GM12878 (cell line): ENCODE measurements at regions not wholly inside any gene's neighbourhood (a gene's known extent, or its start where the extent isn't known, plus 50 kb on each side); places are given as distances from the start of the nearest gene placed in this dataset.

Source experiments
- ATAC-seq: fragments of 200-7000 bp; cut with Tn5 transposase; 3 replicates; pipeline ENCODE4 v1.9.1; 2020; ENCODE audit warnings: mild to moderate bottlenecking, moderate library complexity
- BruUV-seq: library from RNA; stranded (reverse); fragments of 400-500 nt; replicated peaks from 2 replicates; lab custom pipeline; 2021; lab: Mats Ljungman, UMichigan
- CTCF ChIA-PET: fragments of 300-600 bp; sonication (Branson Sonifier 250); formaldehyde crosslinking; extraction: SDS; loops from one replicate; lab custom pipeline; 2021; ENCODE audit warnings: inconsistent platforms; lab: Yijun Ruan, JAX
- POLR2A ChIA-PET: fragments of 350-600 bp; formaldehyde crosslinking; extraction: SDS; loops from one replicate; lab custom pipeline; 2021; ENCODE audit warnings: inconsistent platforms; lab: Charles Lee
- RAD21 ChIA-PET: fragments of 300-600 bp; sonication (Branson Sonifier 250); formaldehyde crosslinking; loops from one replicate; lab custom pipeline; 2023; ENCODE audit warnings: antibody characterized with exemption; ENCODE audit not compliant: unreplicated experiment; lab: Charles Lee
- SMC1A ChIA-PET: fragments of 300-600 bp; sonication (Branson Sonifier 250); formaldehyde crosslinking; loops from one replicate; lab custom pipeline; 2023; ENCODE audit not compliant: unreplicated experiment, uncharacterized antibody; lab: Charles Lee
- DNase-seq: peaks from one replicate; pipeline ENCODE4 v3.0.0-alpha.2; 2011; ENCODE audit warnings: low read depth, low spot score
- FAIRE-seq: peaks from 3 replicates; lab custom pipeline; 2011; peaks lifted over from hg19 to GRCh38; lab: Jason Lieb, UNC
- H2AFZ ChIP-seq: 2 replicates; pipeline ENCODE4 v1.6.0; 2011; ENCODE audit warnings: low read depth, low read length, control low read depth; ENCODE audit not compliant: control insufficient read depth
- H3K27ac ChIP-seq: 2 replicates; pipeline ENCODE4 v1.5.1; 2011; ENCODE audit warnings: control low read depth; ENCODE audit not compliant: control insufficient read depth, insufficient read depth
- H3K27me3 ChIP-seq, 2 experiments: replicated peaks in 1 of 2; 2 replicates each; pipeline versions ENCODE4 v1.6.0 to v1.6.1; 2011; ENCODE audit warnings: low read length in 1 of 2; ENCODE audit not compliant: control insufficient read depth in 2 of 2, insufficient read depth in 2 of 2
- H3K36me3 ChIP-seq, 2 experiments: 2 replicates each; pipeline ENCODE4 v1.5.1; 2011; ENCODE audit warnings: low read length in 1 of 2; ENCODE audit not compliant: control insufficient read depth in 2 of 2, insufficient read depth in 2 of 2
- H3K4me1 ChIP-seq: 2 replicates; pipeline ENCODE4 v1.6.1; 2011; ENCODE audit warnings: mild to moderate bottlenecking, low read length, moderate library complexity, mixed read lengths; ENCODE audit not compliant: control insufficient read depth, insufficient read depth
- H3K4me2 ChIP-seq: 2 replicates; pipeline ENCODE4 v1.6.0; 2011; ENCODE audit warnings: control low read depth; ENCODE audit not compliant: control insufficient read depth, insufficient read depth
- H3K4me3 ChIP-seq: fragments of 200-600 bp; sonication (generic); 2 replicates; pipeline ENCODE4 v1.5.1; 2016
- H3K79me2 ChIP-seq: 2 replicates; pipeline ENCODE4 v1.6.0; 2011; ENCODE audit warnings: low read length; ENCODE audit not compliant: control insufficient read depth, insufficient read depth
- H3K9ac ChIP-seq: 2 replicates; pipeline ENCODE4 v1.8.0; 2011; ENCODE audit warnings: low read length, control low read depth, mixed read lengths; ENCODE audit not compliant: control insufficient read depth, insufficient read depth
- H3K9me3 ChIP-seq: replicated peaks from 3 replicates; pipeline ENCODE4 v1.5.1; 2011; ENCODE audit warnings: mild to moderate bottlenecking, low read length; ENCODE audit not compliant: control insufficient read depth, insufficient read depth
- H4K20me1 ChIP-seq: 2 replicates; pipeline ENCODE4 v1.6.0; 2011; ENCODE audit not compliant: control insufficient read depth, insufficient read depth
- EED ChIP-seq: sonication (generic); IDR thresholded peaks from 2 replicates; pipeline ENCODE4 v1.6.1; 2016; ENCODE audit warnings: antibody characterized with exemption, low read depth
- EGR1 ChIP-seq, 2 experiments: IDR thresholded peaks; 1 replicate in 1 of 2; 2 replicates in 1 of 2; pipeline ENCODE4 v1.6.1; 2011 to 2012; ENCODE audit warnings: low read depth in 2 of 2, low read length in 2 of 2, borderline replicate concordance in 1 of 2, mild to moderate bottlenecking in 1 of 2, moderate library complexity in 1 of 2
- EZH2 ChIP-seq: IDR thresholded peaks from 2 replicates; pipeline ENCODE4 v1.6.1; 2012; ENCODE audit warnings: low read depth, mild to moderate bottlenecking, control low read depth, inconsistent platforms, low read length, borderline replicate concordance; ENCODE audit not compliant: control insufficient read depth
- FOXM1 ChIP-seq: IDR thresholded peaks from 2 replicates; pipeline ENCODE4 v1.6.1; 2012; ENCODE audit warnings: low read depth, mild to moderate bottlenecking, inconsistent platforms, low read length, moderate library complexity
- HDAC6 ChIP-seq: fragments of 200-600 bp; sonication (generic); IDR thresholded peaks from one replicate; pipeline ENCODE4 v1.8.0; 2017; ENCODE audit warnings: antibody characterized with exemption; ENCODE audit not compliant: unreplicated experiment
- IRF4 ChIP-seq: IDR thresholded peaks from 2 replicates; pipeline ENCODE4 v1.6.1; 2011; ENCODE audit warnings: low read depth, low read length
- POU2F2 ChIP-seq: IDR thresholded peaks from 3 replicates; pipeline ENCODE4 v1.6.1; 2011; ENCODE audit warnings: low read depth, mild to moderate bottlenecking, low read length, borderline replicate concordance
- WGBS: methylation state at CpG from one replicate; pipeline ENCODE4 v1.1.6; 2016; ENCODE audit warnings: low lambda C conversion rate; ENCODE audit not compliant: insufficient replicate concordance, insufficient coverage; ENCODE audit errors: missing lambda C conversion rate; 5-methylcytosine and 5-hydroxymethylcytosine counted together
- in situ Hi-C: fragments of 300-500 bp; cut with MboI; formaldehyde crosslinking; loops from 9 replicates; pipeline ENCODE4 v1.14.3; 2018; ENCODE audit warnings: mixed read lengths
- intact Hi-C: fragments of 100-400 bp; cut with micrococcal nuclease; formaldehyde crosslinking; loops from one replicate; pipeline ENCODE4 v1.14.2; 2022; ENCODE audit not compliant: unreplicated experiment

DNA sequence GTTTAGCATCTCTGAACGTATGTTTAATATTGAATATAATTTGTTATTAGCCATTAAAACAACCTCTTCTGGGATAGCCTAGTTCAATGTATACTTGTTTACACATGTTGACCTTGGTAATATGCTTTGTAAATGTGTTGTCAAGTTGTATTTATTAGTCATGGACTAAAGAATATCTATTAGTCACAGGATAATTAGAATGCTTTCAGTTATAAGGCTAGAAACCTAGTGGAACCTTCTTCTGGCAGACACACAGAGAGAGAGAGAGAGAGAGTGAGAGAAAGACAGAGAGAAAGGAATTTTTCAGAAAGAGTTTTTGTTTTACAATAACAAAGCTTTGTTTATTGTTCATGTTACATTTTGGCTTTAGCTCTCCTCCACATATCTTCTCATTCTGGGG, 181.1 kb upstream of the APP start:
- Histone ChIP-seq H3K4me3 (no peak overlapping the region), H3K9ac (no peak overlapping the region), H3K4me1 (no peaks in the 10 kb centered on the region), H3K4me2 (no peak overlapping the region), H3K79me2 (no peaks in the 10 kb centered on the region), H3K36me3 (no peaks in the 10 kb centered on the region), H4K20me1 (no peaks in the 10 kb centered on the region), H3K9me3 (no peaks in the 10 kb centered on the region), H3K27me3 (no peaks in the 10 kb centered on the region), H3K27ac (no peak overlapping the region), H2AFZ (no peak overlapping the region)
- ChIA-PET POLR2A (interaction anchor here (0.6 kb wide), 1 partner anchor 200 kb away, joined by 4 read pairs; no protein-coding TSS in a partner anchor), RAD21 (no interaction called here), SMC1A (no interaction called here), CTCF (no interaction called here)
- no TSS peak for BruUV-seq
- DNase-seq = no peak
- ATAC-seq = no peak
- in situ Hi-C loops = no loop called here
- intact Hi-C loops = no loop called here
- FAIRE-seq = no peak
- WGBS = 0% methylated on average over 1 of the region's 1 CpG
- no peak for TF ChIP-seq POU2F2
- no peak for TF ChIP-seq EED

- H4K20me1 ChIP-seq = no peaks in the 10 kb centered on the region
- ChIA-PET RAD21 (no interaction called here), CTCF (no interaction called here), SMC1A (no interaction called here), POLR2A (no interaction called here)
- TF ChIP-seq EZH2 (no peak), IRF4 (no peak), HDAC6 (no peak), EGR1 (IDR thresholded peaks at IDR 0.05; ENCODE audit: borderline replicate concordance in 1 of 2, low read depth in 2 of 2, low read length in 2 of 2) (no peak), FOXM1 (no peak)
- H3K4me1 ChIP-seq = no peaks in the 10 kb centered on the region
- WGBS = 0% methylated on average over 4 of the region's 4 CpGs
- H3K4me3 ChIP-seq = no peak overlapping the region
- in situ Hi-C loops (no loop called here), intact Hi-C loops (no loop called here)
- no TSS peak for BruUV-seq
- H3K9me3 ChIP-seq = no peaks in the 10 kb centered on the region
- H3K4me2 ChIP-seq = no peak overlapping the region
- H2AFZ ChIP-seq = no peak overlapping the region
- no peak for DNase-seq
- H3K9ac ChIP-seq = no peak overlapping the region
- H3K79me2 ChIP-seq = no peaks in the 10 kb centered on the region
- H3K27me3 ChIP-seq = no peaks in the 10 kb centered on the region
- no peak overlapping the region for H3K27ac ChIP-seq
- no peak for ATAC-seq
- no peak for FAIRE-seq
- H3K36me3 ChIP-seq = no peaks in the 10 kb centered on the region
These were observed 162.3 kb upstream of the APP start for GRCh38 chr21:26332867-26333266.
